GM18526 (cell line): ENCODE measurements at regions not wholly inside any gene's neighbourhood (a gene's known extent, or its start where the extent isn't known, plus 50 kb on each side); places are given as distances from the start of the nearest gene placed in this dataset.

Experiments used
- POLR2A ChIP-seq: IDR thresholded peaks from 3 replicates; pipeline ENCODE4 v1.6.1; 2011; ENCODE audit not compliant: insufficient read length; ENCODE audit errors: extremely low read depth

DNA sequence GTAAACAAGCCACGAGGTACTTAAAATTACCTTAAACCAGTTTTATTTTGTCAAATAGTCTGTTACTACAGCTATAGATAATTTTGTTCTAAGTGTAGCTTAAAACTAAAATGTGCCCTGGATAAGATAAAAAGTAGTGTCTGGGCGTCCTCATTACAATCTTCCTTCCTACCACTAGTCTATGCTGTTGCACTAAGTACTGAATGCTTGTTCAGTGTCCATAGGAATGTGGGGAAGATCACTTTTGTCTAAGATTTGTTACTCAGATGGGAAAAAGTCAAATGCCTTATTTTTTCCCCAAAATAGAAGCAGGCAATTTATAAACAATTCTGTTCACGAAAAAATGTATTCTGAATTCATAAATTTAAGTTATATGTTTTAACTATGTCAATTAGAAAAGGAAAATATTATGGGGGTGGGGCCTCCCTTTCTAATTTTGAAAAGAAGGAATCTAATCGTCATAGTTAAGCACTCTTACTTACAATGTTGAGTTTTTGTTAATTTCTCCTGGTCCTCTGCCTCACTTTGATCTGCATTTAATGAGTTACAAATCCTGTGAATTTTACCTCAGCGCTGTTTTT is 140.4 kb upstream of the VRK2 start:
- TF ChIP-seq POLR2A = no peak

DNA sequence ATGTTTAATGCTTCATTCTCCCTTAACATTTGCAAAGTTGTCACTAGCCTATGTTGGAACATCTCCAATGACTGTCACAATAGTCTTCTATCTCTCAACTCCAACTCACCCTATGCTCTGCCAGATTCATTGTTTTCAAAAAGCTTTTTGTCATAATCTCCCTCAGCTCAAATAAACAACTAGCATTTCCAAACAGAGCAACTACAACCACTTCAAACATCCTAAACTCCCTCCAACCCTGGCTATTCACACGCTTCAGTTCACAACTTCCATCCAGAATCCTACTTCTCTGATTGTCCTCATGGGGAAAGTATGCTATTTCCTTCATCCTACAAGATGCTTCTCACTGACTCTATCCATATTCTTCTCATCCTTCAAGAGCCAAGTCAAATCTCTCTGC is 139.2 kb upstream of the VRK2 start:
- TF ChIP-seq POLR2A = no peak

DNA sequence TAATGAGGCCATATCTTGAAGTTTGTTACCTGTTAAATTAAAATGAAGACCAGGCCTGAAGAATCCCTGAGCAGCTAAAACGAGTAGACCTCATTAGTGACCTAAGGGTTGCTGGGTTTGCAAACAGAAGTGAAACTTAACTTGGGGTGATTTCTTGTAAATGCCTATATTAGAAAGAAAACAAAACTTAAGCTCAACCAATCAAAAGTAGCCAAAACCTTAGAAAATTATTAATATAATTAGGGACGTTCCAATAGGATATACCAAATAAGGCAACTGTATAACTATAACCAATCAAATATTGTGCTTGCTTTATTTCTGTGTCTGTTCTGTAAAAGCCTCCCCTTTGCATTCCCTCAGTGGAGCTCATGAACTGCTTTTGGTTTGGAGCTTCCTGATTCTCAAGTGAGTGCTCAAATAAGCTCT is 137.9 kb upstream of the VRK2 start:
- no peak for TF ChIP-seq POLR2A

DNA sequence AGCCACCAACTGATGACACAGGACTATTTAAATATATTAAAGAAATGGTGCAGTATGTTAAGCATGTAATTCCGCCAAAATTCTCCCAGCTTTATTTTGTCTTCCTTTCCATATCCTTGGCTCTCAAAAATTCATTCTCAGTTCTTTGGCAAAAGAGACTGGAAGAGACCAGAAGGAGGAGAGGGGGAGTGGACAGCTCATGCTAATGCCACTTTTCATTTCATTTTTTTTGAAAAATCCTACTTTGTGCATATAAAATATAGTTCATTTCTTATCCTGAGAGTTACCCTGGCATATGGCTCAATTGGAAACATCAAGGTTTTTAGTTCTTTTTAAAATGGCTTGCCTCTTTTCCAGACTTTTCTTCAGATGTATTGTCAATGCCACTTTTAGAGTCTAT is 128.5 kb upstream of the VRK2 start:
- no peak for TF ChIP-seq POLR2A

DNA sequence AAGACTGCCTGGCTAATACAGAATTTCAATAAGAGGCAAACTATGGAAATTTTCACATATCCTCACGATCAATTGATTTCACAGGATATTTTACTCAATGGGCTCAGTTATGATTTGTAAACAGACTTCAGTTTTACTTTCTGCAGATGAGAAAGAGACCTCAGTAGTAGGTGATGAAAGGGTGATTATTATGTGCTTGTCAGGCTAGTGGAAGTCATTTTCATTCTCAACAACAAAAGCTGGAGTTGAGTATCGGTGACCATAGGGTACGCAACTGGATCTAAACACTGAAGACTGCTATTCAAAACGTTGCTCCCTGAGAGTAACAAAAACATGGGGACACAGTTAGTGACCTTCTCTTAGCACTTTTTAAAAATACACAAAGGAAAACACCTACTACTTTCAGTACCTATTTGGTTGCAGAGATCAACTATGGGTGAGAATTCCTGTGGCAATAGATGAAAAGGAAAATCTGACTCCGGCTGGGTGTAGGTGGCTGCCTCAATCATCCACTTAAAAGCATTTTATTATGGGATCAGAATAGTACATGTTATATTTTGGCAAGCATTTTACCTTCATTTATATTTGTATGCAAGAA is 126.2 kb upstream of the VRK2 start:
- no peak for TF ChIP-seq POLR2A

DNA sequence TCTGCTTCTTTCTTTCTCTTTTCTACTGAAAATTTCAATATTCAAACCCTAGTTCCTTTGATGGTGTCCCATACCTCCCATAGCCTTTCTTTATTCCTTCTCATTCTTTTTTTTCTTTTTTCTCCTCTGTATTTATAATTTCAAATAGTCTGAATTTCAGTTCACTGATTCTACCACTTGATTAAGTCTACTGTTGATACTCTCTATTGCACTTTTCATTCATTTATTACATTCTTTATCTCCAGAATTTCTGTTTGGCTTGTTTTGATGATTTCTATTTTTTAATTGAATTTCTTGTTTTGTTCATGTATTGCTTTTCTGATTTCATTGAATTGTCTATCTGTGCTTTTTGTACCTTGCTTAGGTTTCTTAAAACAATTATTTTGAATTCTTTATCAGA is 111.9 kb upstream of the VRK2 start:
- no peak for TF ChIP-seq POLR2A

DNA sequence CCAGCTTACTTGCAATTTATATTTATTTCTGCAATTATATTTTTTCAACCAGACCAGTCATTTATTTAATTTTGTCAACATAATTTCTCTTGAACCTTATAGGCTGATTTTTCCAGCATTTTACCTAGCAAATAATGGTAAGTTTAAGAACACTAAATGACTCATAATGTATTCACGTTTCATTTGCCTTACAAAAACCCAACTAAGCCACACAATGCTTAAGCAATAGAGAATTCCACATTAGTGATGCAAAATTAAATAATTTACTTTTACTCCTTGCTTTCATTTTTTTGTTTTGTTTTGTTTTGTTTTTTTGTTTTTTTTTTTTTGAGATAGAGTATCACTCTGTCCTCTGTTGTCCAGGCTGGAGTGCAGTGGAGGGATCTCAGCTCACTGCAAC is 110.4 kb upstream of the VRK2 start:
- TF ChIP-seq POLR2A = no peak

DNA sequence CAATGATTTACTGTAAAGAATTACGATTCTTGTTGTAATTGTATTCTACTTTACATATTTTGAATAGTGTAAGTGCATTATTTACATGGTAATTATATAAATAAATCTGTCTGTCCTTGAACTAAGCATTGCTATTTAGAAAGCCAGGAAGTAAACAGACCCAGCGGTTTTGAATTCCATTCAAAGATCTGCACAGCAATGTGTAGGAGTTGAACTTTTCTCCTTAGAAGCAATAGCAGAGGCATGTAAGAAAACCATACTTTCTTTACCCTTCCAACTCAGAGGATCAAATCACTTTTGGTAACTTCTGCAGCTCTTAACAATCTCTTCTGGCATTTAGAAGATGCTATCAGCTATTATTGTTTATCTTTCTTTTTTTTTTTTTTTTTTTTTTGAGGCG is 109.2 kb upstream of the VRK2 start:
- no peak for TF ChIP-seq POLR2A

DNA sequence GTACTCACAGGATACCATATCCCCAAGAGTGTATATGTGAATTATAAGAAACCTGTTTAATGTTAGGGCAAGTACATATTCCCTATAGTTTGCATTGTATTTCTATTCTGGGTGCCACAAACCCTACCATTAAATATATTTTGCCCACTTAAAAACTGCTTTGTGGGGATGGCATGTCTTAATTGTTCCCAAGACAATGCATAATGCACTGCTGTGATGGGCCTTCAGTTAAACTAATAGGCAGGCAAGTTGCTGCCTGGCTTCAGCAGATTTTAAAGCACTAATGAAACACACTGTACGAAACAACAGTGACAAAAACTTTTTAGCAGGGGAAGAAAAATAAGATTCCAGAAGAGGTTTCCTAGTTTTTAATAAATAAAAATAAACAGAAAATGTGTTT is 104.8 kb upstream of the VRK2 start:
- TF ChIP-seq POLR2A = no peak

DNA sequence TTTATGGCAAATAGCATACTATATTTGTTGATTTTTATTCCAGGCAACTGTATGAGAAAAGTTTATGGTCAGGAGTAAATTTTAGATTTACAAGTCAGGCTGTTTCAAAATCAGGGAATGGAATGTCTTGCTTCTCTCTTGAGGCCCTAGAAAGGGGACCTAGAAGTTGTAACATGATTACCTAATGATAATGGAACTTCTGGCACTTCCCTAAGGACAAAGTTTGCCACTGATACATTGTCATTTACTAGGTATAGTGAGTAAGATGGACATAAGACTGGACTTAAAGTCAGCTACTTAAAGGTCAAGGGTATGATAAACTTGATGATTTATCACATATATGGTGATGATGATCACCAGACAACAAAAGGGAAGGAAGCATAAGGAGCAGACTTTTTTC is 103.3 kb upstream of the VRK2 start:
- TF ChIP-seq POLR2A = no peak

DNA sequence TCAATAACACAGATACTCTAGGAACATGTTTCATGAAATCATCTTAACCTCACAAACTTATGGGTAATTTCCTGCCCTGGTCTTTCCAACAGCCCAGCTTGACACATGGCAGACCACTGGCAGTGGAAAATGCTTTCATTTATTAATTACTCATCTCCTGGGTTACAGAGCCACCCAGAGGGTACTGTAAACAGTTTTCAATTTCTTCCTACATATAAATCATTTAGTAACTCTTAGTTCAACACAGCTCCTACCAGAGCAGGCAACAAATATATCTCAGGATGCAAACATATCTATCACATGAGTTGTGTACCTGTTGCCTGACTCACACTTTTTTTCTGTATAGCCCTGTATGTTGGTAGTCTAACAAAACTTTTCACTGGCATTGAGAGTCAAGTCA is 99.2 kb upstream of the VRK2 start:
- TF ChIP-seq POLR2A = no peak

DNA sequence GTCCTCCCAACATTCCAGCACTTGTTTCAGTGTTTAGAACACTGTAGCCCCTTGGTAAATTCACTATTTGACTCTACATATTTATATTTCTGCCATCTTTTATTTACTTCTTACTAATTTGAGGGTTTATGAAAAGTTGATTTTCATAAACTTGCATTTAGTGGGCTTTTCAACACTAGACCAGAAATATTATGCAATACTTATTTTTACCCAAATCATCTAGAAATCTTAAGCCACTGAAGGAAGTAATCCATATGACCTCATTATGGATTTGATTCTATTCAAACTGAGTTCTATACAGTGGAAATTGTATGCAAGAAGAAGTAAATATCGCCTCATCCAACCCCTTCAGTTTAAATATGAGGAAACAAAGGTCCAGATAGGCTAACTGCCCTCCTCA is 92.6 kb upstream of the VRK2 start:
- TF ChIP-seq POLR2A = no peak

DNA sequence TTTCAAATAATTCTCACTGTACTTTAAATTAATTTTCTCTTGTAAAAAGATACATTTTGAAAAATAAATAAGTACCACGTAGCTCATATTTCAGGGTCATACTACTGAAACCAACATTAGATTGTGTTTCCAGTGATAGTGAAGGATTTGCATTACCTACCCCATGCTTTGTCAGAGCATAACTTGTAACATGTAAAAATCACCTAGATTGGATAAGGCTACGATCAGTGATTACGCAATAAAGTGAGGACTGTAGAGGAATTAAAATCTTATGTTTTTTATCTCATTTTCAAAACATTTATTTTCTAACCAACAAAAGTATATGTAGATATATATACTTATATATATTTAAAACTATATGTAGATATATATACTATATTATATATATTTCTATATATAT is 89.4 kb upstream of the VRK2 start:
- no peak for TF ChIP-seq POLR2A

DNA sequence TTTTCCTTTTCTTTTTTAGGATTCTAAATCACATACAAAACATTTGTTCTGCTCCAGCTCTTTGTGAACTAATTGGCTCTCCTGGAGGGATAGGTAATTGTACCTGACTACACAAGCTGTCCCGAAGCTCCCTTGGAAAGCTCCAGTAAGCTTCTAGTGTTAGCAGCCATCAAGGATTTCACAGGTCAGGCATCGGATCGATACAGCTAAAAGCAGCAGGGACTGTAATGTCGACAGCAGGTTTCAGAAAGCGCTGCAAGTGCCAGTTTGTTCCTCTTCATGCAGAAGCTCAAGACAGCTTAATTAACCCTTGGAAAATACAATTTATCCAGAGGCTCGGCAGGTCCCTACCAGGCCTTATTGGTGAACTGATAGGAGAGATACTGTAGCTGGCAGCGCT is 87.2 kb upstream of the VRK2 start:
- no peak for TF ChIP-seq POLR2A

DNA sequence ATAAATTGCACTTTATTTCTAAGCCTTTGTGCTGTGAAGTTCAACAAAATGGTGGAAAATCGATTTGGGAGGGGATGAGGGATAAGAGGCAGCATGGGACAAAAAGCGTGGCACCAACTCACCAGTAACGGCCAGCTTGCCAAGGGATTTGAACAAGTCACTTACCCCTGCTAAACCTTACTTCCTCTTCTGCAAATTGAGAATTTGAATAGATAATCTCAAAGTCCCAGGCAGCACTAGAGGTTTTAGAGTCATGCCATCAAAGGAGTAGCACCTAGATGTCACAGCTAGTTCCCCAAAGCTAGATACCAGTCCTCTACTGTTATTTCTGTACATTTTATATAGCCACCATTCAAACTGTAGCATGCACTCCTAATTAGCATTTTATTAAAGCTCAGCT is 83.7 kb upstream of the VRK2 start:
- no peak for TF ChIP-seq POLR2A

DNA sequence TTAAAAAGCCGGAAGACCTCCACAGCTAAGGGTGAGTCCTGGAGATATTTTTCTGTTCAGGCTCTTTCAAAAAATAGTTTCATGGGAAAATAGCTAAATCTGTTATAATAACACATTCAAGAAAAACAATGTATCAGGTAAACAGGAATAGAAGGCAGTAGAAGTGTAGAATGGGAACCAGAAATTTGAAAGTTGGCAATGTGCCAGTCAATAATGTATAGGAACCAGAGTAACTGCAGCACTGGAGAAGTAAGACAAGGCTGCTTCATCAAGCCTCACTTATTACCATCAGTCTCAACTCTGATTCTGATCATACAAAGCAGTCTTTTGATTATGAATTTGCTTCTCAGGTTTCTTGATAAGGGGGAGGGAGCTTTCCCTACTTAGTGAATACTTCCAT is 81.4 kb upstream of the VRK2 start:
- no peak for TF ChIP-seq POLR2A

DNA sequence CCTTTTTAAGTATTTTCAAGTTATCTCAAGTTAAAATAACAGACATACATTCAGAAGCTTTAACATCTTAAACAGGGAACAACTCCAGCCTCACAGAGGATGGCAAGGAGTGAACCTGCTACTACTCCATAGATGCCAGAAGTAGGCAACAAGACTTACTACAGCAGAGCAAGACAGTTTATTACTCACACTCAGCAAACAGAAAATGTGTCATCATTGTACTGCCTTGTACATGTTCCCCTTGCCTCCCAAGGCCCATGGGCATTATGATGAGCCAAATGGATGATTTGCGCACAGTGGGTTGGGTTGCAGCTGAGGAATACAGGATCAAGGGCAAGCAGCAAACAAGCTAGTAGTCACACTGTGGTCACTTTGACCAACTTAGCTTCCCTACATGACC is 80.6 kb upstream of the VRK2 start:
- no peak for TF ChIP-seq POLR2A
